ENCODE measurements at regions not wholly inside any gene's neighbourhood (a gene's known extent, or its start where the extent isn't known, plus 50 kb on each side); places are given as distances from the start of the nearest gene placed in this dataset.

DNA sequence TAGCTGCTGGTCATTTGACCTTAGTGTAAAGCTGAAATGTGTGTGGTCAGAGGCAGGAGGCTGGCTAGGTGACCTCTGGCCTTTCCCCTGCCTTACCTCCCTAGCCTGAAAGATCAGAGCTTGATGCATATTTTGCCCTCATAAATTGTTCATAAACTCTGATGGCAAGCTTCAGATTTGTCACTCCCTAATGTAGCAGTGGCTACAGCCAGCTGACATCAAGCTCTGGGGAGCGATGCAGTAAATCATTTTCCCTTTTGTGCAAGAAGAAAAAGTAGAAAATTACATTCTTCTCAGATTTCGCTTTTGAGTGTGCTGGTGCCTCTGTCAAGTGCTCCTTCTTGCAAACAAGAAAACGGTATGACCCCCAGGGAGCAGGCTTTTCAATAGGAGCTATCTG, 87.7 kb upstream of the MAGEA4 start:
- no peak for DNase-seq (ENCODE audit: low spot score)
- Histone ChIP-seq H3K9ac (ENCODE audit: low read depth in 1 of 2, low read length in 2 of 2) (no peak overlapping the region), H3K27me3 (ENCODE audit: control insufficient read depth in 4 of 4, insufficient read depth in 4 of 4, low read length in 3 of 4) (peaks cover 0 to 2% (median 0%) of the 10 kb centered on the region in 4 donors), H3K4me3 (ENCODE audit: low read depth in 1 of 3, low read length in 3 of 3) (no peak overlapping the region), H3K9me3 (ENCODE audit: control insufficient read depth in 4 of 4, low read length in 3 of 4) (no peaks in the 10 kb centered on the region), H3K27ac (ENCODE audit: low read depth in 1 of 2, low read length in 2 of 2) (no peak overlapping the region), H3K4me1 (ENCODE audit: control insufficient read depth in 4 of 4, insufficient read depth in 4 of 4, low read length in 3 of 4) (no peaks in the 10 kb centered on the region), H3K36me3 (ENCODE audit: control insufficient read depth in 4 of 4, insufficient read depth in 3 of 4, low read depth in 1 of 4, low read length in 3 of 4) (no peaks in the 10 kb centered on the region)
- WGBS: 55% methylated on average over 3 of the region's 3 CpGs
- TF ChIP-seq HNF4G (IDR thresholded peaks at IDR 0.05) (no peak), RXRA (IDR thresholded peaks at IDR 0.05) (no peak), EGR1 (IDR thresholded peaks at IDR 0.05; ENCODE audit: low read depth in 2 of 2) (no peak), GABPA (IDR thresholded peaks at IDR 0.05 in 1 of 2, conservative IDR thresholded peaks at IDR 0.05 in 1 of 2) (no peak), FOXA2 (IDR thresholded peaks at IDR 0.05) (no peak), ATF3 (IDR thresholded peaks at IDR 0.05) (no peak), MAX (IDR thresholded peaks at IDR 0.05) (no peak), FOXA1 (IDR thresholded peaks at IDR 0.05) (no peak), HNF4A (conservative IDR thresholded peaks at IDR 0.05) (no peak), NR2F2 (IDR thresholded peaks at IDR 0.05) (no peak)
- TF ChIP-seq, protein P1, sequence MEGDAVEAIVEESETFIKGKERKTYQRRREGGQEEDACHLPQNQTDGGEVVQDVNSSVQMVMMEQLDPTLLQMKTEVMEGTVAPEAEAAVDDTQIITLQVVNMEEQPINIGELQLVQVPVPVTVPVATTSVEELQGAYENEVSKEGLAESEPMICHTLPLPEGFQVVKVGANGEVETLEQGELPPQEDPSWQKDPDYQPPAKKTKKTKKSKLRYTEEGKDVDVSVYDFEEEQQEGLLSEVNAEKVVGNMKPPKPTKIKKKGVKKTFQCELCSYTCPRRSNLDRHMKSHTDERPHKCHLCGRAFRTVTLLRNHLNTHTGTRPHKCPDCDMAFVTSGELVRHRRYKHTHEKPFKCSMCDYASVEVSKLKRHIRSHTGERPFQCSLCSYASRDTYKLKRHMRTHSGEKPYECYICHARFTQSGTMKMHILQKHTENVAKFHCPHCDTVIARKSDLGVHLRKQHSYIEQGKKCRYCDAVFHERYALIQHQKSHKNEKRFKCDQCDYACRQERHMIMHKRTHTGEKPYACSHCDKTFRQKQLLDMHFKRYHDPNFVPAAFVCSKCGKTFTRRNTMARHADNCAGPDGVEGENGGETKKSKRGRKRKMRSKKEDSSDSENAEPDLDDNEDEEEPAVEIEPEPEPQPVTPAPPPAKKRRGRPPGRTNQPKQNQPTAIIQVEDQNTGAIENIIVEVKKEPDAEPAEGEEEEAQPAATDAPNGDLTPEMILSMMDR (IDR thresholded peaks at IDR 0.05; ENCODE audit: low read depth, low read length, missing input control): no peak

DNA sequence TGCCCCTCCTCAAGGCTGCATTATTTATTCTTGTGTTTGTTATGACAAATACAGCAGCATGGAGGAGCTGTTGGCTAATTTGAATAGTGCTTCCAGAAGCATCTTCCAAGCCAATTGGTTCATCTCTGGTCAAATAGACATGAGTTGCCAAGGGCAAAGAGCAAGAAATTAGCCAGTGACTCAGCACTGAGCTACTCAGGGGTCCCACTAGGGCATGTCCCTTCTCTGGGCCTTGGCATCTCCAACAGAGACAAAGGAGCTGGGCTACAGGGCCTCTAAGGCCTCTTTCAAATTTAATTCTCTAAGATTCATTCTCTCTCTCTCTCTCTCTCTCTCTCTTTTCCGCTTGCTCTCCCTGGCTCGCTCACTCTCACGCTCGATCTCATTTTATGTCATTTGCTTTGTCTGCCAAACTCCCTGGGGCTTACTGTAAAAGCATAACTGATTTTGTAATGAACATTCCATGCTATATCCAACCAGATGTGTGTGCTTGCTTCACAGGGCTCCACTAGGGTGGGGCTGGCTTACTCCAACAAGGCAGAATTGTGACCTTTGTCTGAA, 86.7 kb upstream of the MAGEA4 start:
- H3K36me3 ChIP-seq (ENCODE audit: control insufficient read depth in 4 of 4, insufficient read depth in 3 of 4, low read depth in 1 of 4, low read length in 3 of 4): no peaks in the 10 kb centered on the region
- no peak overlapping the region for H3K4me3 ChIP-seq (ENCODE audit: low read depth in 1 of 3, low read length in 3 of 3)
- H3K9me3 ChIP-seq (ENCODE audit: control insufficient read depth in 4 of 4, low read length in 3 of 4): no peaks in the 10 kb centered on the region
- peaks cover 0 to 2% (median 0%) of the 10 kb centered on the region in 4 donors for H3K27me3 ChIP-seq (ENCODE audit: control insufficient read depth in 4 of 4, insufficient read depth in 4 of 4, low read length in 3 of 4)
- DNase-seq (ENCODE audit: low spot score): no peak
- peak in 1 of 2 donors; percentile 28 for TF ChIP-seq RAD21 (IDR thresholded peaks at IDR 0.05)
- no peak for TF ChIP-seq YY1 (IDR thresholded peaks at IDR 0.05)
- no peak overlapping the region for H3K27ac ChIP-seq (ENCODE audit: low read depth in 1 of 2, low read length in 2 of 2)
- WGBS: 89% methylated on average over 4 of the region's 4 CpGs
- H3K4me1 ChIP-seq (ENCODE audit: control insufficient read depth in 4 of 4, insufficient read depth in 4 of 4, low read length in 3 of 4): no peaks in the 10 kb centered on the region
- no peak overlapping the region for H3K9ac ChIP-seq (ENCODE audit: low read depth in 1 of 2, low read length in 2 of 2)

DNA sequence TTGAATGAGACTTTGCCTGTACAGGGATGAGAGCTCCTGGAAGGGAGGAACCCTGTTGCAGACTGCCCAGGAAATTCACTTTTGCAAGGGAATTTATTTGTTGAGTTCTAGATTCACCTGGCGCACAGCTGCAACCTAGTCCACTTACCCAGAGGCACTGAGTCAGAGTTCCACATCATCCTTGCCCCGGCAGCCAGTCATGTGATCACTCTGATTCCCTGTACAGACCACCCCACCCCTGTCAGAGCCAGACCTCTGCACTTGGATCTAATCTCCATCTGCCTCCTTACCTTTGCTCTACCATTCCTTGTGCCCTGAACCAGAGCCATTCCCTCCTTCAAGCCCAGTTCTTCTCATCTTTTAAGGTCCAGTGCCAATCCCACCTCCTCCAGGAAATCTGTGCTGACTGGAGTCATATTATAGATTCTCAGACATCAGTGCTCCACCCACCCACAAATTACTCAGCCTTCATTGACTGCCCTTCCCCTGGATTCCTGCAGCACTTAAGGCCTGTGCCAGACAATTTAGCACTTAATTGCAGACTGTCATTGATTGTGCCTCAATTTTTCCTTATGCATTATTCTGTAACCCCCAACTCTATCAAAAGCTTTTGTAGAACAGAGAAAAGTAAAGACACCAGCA, 84.1 kb upstream of the MAGEA4 start:
- no peak overlapping the region for H3K9ac ChIP-seq (ENCODE audit: low read depth in 1 of 2, low read length in 2 of 2)
- 82% methylated on average over 2 of the region's 2 CpGs for WGBS
- TF ChIP-seq RXRA (IDR thresholded peaks at IDR 0.05) (no peak), ATF3 (IDR thresholded peaks at IDR 0.05) (no peak), MAX (IDR thresholded peaks at IDR 0.05) (no peak), HNF4A (conservative IDR thresholded peaks at IDR 0.05) (no peak), YY1 (IDR thresholded peaks at IDR 0.05) (no peak), RAD21 (IDR thresholded peaks at IDR 0.05) (no peak), ZBTB33 (IDR thresholded peaks at IDR 0.05) (no peak), FOXA2 (IDR thresholded peaks at IDR 0.05) (no peak), EGR1 (IDR thresholded peaks at IDR 0.05; ENCODE audit: low read depth in 2 of 2) (no peak), HNF4G (IDR thresholded peaks at IDR 0.05) (no peak), FOXA1 (IDR thresholded peaks at IDR 0.05) (no peak), SP1 (IDR thresholded peaks at IDR 0.05) (no peak), JUND (IDR thresholded peaks at IDR 0.05) (no peak)
- TF ChIP-seq, protein P2, sequence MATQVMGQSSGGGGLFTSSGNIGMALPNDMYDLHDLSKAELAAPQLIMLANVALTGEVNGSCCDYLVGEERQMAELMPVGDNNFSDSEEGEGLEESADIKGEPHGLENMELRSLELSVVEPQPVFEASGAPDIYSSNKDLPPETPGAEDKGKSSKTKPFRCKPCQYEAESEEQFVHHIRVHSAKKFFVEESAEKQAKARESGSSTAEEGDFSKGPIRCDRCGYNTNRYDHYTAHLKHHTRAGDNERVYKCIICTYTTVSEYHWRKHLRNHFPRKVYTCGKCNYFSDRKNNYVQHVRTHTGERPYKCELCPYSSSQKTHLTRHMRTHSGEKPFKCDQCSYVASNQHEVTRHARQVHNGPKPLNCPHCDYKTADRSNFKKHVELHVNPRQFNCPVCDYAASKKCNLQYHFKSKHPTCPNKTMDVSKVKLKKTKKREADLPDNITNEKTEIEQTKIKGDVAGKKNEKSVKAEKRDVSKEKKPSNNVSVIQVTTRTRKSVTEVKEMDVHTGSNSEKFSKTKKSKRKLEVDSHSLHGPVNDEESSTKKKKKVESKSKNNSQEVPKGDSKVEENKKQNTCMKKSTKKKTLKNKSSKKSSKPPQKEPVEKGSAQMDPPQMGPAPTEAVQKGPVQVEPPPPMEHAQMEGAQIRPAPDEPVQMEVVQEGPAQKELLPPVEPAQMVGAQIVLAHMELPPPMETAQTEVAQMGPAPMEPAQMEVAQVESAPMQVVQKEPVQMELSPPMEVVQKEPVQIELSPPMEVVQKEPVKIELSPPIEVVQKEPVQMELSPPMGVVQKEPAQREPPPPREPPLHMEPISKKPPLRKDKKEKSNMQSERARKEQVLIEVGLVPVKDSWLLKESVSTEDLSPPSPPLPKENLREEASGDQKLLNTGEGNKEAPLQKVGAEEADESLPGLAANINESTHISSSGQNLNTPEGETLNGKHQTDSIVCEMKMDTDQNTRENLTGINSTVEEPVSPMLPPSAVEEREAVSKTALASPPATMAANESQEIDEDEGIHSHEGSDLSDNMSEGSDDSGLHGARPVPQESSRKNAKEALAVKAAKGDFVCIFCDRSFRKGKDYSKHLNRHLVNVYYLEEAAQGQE (IDR thresholded peaks at IDR 0.05): no peak

More for the DNA sequence above, 84.1 kb upstream of the MAGEA4 start:
- Histone ChIP-seq H3K4me3 (ENCODE audit: low read depth in 1 of 3, low read length in 3 of 3) (no peak overlapping the region), H3K27ac (ENCODE audit: low read depth in 1 of 2, low read length in 2 of 2) (no peak overlapping the region), H3K9me3 (ENCODE audit: control insufficient read depth in 4 of 4, low read length in 3 of 4) (no peaks in the 10 kb centered on the region), H3K4me1 (ENCODE audit: control insufficient read depth in 4 of 4, insufficient read depth in 4 of 4, low read length in 3 of 4) (no peaks in the 10 kb centered on the region), H3K36me3 (ENCODE audit: control insufficient read depth in 4 of 4, insufficient read depth in 3 of 4, low read depth in 1 of 4, low read length in 3 of 4) (no peaks in the 10 kb centered on the region), H3K27me3 (ENCODE audit: control insufficient read depth in 4 of 4, insufficient read depth in 4 of 4, low read length in 3 of 4) (peaks cover 0 to 2% (median 0%) of the 10 kb centered on the region in 4 donors)
- no peak for DNase-seq (ENCODE audit: low spot score)

Measured in liver (tissue), 8 donors.